KBM-7 (cell line): ENCODE measurements at regions not wholly inside any gene's neighbourhood (a gene's known extent, or its start where the extent isn't known, plus 50 kb on each side); places are given as distances from the start of the nearest gene placed in this dataset.
"Not testable (repeated sequence)": the region's sequence is repeated elsewhere in the genome, so short reads cannot be mapped to it uniquely, and the experiment has no call there.

ENCODE experiments used
- DNase-seq: peaks from one replicate; pipeline ENCODE4 v3.0.0-alpha.2; 2015
- in situ Hi-C: fragments of 300-500 bp; cut with MboI; formaldehyde crosslinking; loops from 2 replicates; pipeline ENCODE4 v1.14.3; 2020; ENCODE audit warnings: low sequenced_read_pairs, low pct_unique_long_range_greater_than_20kb, mixed read lengths

GRCh38 chr1:120288167-120288566 is 111.8 kb upstream of the SEC22B start:
- DNase-seq, in situ Hi-C loops: not testable (repeated sequence)

GRCh38 chr1:120282744-120283464 is 106.6 kb upstream of the SEC22B start:
- in situ Hi-C loops, DNase-seq: not testable (repeated sequence)

- in situ Hi-C loops, DNase-seq: not testable (repeated sequence)
Measured at GRCh38 chr1:120278259-120278610, 101.9 kb upstream of the SEC22B start.

GRCh38 chr1:120277428-120278258 is 101.3 kb upstream of the SEC22B start:
- DNase-seq, in situ Hi-C loops: not testable (repeated sequence)

- in situ Hi-C loops, DNase-seq: not testable (repeated sequence)
Measured at GRCh38 chr1:120276710-120277109, 100.4 kb upstream of the SEC22B start.

GRCh38 chr1:120274438-120274837 is 98.1 kb upstream of the SEC22B start:
- DNase-seq, in situ Hi-C loops: not testable (repeated sequence)

- in situ Hi-C loops, DNase-seq: not testable (repeated sequence)
Measured at GRCh38 chr1:120273363-120273762, 97.0 kb upstream of the SEC22B start.

- DNase-seq, in situ Hi-C loops: not testable (repeated sequence)
Measured at GRCh38 chr1:120272242-120272641, 95.9 kb upstream of the SEC22B start.

- in situ Hi-C loops, DNase-seq: not testable (repeated sequence)
Measured at GRCh38 chr1:120271561-120272221, 95.4 kb upstream of the SEC22B start.

- DNase-seq, in situ Hi-C loops: not testable (repeated sequence)
Measured at GRCh38 chr1:120267894-120268551, 91.7 kb upstream of the SEC22B start.

GRCh38 chr1:120264564-120264963 is 88.2 kb upstream of the SEC22B start:
- in situ Hi-C loops, DNase-seq: not testable (repeated sequence)

- in situ Hi-C loops, DNase-seq: not testable (repeated sequence)
Measured at GRCh38 chr1:120262791-120263751, 86.8 kb upstream of the SEC22B start.

- in situ Hi-C loops, DNase-seq: not testable (repeated sequence)
Measured at GRCh38 chr1:120257778-120258105, 81.4 kb upstream of the SEC22B start.

- DNase-seq, in situ Hi-C loops: not testable (repeated sequence)
Measured at GRCh38 chr1:120257064-120257777, 80.9 kb upstream of the SEC22B start.

GRCh38 chr1:120250756-120251155 is 74.4 kb upstream of the SEC22B start:
- DNase-seq, in situ Hi-C loops: not testable (repeated sequence)

- DNase-seq, in situ Hi-C loops: not testable (repeated sequence)
Measured at GRCh38 chr1:120248726-120249427, 72.6 kb upstream of the SEC22B start.

GRCh38 chr1:120248203-120248602 is 71.9 kb upstream of the SEC22B start:
- DNase-seq, in situ Hi-C loops: not testable (repeated sequence)
